ENCODE measurements at regions not wholly inside any gene's neighbourhood (a gene's known extent, or its start where the extent isn't known, plus 50 kb on each side); places are given as distances from the start of the nearest gene placed in this dataset.

DNA sequence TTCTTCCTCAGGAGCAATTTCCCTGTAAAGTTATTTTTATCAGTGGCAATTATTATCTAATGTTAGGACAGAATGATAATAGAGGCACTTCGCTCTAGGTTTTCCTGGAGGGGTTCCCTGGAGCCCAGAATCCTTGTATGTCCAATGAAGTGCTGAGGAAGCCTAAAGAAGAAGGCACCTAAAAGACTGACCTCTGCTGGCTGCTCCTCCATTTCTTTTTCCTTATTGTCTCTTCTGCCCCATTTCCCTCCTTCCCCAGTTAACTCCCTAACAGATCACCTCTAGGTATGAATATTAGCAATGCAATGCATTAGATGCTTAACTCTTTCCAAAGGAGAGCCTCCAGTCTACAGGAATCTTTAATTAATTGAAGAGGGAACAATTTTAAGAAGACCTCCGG is 985.4 kb downstream of the DIAPH3 start:
- no peak for DNase-seq

- DNase-seq: no peak
Observed at GRCh38 chr13:59182241-59182640, 981.5 kb downstream of the DIAPH3 start.

- DNase-seq: no peak
Observed at GRCh38 chr13:59197397-59197796, 966.3 kb downstream of the DIAPH3 start.

GRCh38 chr13:59201841-59202240 is 961.9 kb downstream of the DIAPH3 start:
- no peak for DNase-seq

DNA sequence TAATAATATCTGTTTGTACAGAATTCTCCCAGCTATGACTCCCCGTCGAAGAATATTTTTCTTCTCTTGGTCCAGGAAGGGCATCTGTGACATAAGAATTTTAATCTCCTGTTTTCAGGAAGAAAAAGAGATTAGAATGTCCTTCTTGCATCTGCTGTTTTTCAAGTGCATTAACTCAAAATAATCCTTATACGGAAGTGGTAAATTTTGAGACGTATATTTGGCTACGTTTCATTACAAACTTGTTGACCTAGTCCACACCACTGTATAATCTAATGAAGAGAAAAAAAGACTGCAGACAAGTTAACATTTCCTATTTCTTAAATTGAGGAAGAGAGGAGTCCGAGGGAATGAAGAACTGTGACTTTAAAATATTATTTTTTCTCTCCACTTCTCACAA is 959.9 kb downstream of the DIAPH3 start:
- DNase-seq: no peak

DNA sequence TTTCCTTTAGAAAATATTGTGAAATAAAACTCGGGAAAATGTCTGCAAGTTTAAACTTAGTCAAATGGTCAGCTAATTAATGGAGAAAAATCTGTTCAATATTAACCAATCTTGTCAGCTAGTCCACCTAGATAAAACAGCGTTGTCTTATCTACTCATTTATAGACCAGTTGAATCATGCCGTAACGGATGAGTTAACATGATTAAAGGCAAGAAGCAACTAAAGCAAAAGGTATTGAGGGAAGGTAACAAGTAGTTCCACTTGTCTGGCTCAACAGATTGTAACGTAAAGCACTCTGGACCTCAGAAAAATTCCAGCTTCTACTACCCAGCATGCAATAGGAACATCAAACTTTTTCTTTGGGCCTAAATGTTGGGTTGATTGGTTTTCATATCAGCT is 958.2 kb downstream of the DIAPH3 start:
- no peak for DNase-seq

GRCh38 chr13:59208405-59209195 is 955.1 kb downstream of the DIAPH3 start:
- DNase-seq: no peak

GRCh38 chr13:59210543-59210942 is 953.2 kb downstream of the DIAPH3 start:
- no peak for DNase-seq

DNA sequence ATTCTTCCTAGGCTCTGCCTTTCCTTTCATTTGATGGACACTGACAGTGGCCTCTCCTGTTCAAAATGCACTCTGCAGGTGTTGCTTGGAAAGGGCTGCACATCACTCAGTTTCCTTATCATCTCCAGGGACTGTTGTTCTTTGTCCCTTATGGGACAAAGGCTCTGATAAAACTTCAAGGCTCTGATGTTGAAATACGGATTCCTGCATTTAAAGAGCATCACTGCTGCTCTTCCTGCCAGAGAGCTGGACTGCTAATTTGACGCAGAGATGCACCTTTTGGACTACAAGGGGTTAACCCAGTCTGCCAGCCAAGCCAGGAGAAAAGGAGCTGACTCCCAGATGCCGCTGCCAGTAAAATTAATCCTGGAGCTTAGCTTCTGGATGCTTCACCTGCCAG is 952.1 kb downstream of the DIAPH3 start:
- DNase-seq: no peak

DNA sequence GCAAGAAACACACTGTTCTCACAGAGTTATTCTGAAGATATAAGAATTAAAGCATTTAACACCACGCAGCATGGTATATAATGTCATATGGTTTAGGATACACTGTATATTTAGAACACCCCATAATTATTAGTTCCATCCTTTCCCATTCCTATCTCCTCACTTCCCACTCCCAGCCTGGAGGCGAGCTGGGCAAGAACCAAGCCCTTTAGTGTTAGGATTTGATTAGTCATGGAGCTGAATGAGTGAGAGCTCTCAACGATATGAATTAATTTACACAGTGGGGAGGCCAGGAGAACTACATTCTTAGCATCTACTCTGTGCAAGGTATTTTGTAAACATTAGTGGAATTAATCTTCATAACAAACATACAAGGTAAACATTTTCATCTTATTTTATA is 934.3 kb downstream of the DIAPH3 start:
- no peak for DNase-seq

GRCh38 chr13:59229861-59230260 is 933.9 kb downstream of the DIAPH3 start:
- DNase-seq: no peak

DNA sequence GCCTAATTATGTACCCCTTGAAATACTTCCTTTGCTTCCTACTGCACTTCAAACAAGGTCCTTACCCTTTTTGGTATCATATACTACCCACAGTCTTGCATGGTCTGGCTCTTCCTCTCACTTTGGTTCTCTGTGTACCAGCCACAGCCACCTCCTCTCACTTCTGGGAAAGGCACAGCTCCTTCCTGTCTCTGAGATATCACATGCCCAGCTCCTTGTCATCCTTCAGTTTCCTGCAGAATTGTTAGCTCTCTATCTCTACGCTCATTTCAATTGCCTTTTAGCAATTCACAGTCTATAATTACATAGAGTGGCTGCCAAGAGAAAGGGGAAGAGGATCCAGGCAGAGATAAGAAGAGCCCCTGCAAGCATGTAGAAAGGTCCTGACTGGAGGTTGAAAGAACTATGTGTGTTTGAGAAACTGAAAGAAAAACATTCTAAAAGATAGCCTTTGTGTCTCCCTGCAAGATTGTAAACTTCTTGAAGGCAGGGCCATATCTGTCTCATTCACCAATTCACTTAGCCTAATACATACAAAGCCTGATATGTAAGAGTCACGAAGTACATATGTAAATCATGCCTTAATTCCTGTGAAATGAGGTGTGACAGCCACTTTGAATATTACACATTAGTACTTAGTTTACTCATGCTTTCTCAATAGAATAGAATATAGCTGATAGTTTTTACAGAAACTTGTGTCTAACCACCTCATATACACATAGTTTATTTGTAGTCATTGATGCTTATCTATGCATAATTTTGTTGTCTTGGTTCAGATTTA is 933.1 kb downstream of the DIAPH3 start:
- DNase-seq: no peak

DNA sequence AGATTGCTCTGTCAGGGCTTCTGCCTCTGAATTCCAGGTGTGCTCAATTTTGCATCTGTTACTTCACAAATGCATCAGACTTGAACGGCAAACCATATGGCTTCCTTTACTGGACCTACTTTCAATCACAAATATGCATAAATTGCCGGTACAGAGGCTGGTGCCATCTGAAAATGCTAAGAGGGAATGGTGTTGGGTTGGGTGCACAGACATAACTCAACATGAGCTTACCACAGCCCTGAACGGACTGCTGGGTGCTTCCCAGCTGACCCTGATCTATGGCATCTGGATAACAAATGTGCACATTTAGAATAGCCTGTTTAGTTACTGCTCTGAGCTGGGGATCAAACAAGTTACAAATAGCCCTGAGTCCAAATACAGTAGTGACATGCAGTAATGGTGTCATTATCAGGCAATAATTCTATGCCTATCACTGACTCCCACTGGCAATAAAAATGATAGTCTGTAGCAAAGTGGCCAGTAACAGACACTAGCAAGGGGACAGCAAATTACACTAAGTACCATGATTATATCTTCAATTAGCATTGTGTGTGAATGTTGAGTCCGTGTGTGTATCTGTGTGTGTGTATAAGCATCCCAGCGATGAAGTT is 927.3 kb downstream of the DIAPH3 start:
- no peak for DNase-seq

GRCh38 chr13:59236944-59237343 is 926.8 kb downstream of the DIAPH3 start:
- no peak for DNase-seq

GRCh38 chr13:59247171-59247570 is 916.6 kb downstream of the DIAPH3 start:
- no peak for DNase-seq

DNA sequence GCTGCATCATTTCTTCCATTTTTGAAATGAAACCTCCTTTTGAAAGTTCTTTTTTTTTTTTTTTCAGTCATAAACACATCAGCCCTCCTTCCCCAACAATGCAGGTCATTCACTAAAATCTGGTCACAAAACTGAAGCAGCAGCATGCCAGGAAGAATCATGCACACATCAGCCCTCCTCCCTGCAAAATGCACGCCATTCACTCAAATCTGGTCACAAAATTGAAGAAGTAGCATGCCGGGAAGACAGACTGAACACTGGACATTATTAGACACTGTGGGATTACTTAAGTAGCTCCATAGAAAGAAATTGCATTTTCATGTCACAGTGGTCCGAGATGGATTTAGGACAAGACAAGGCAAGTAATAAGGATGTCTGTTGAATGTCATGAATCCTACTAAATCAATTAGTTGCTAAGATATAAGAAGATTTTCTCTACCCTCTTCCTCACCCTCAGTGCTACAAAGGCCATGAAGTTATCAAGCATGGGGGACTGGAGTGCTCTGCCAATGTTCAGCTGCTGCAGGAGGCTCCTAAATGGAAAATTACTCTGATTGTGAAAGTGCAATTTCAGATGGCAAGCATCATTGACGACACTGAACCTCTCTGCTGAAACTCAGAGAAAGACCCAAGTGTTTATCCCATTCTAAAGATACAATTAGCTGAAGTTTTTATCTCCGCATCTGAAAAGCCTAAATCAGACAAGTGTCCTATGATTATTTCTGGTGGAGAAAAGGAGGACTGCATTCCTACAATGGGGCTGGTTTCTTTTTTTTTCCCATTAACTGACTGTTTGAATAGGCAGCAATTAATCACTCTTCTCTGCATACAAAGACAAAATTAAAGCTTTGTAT is 913.2 kb downstream of the DIAPH3 start:
- no peak for DNase-seq

DNA sequence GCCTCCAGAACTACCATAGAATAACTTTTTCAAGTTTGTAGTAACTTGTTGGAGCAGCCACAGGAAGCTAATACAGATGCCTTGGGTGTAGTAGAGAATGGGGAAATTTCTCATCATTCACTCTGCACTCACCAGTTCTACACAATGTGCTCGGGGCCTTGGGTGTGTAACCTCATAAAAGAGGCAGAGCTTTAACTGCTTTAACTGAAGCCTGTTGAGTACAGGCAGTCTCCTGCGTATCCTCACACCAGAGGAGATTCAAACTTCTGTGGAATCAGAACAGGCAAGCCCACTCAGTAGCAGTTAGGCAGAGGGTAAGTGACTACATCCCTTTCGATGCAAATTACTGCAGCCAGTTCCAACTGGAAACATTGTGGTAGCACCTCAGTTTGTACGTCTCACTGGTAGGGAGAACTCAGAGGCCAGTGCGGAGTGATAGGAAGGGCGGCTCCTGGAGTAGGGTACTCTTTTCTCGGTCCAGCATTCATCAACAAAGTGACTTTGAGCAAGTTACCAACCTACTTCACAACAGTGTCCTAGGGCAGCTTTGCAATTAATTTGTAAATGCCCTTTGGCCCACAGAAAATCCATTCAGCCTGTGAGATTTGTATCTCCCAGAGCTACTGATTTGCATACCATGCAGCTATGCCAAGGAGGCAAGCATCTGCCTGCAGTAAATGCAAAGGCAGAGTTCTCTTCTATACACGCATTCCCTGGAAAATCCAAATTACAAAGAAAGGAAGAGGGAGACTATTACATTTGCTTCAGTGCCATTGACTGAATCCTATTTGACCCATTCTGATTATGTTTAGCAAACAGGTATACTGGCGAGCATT is 904.3 kb downstream of the DIAPH3 start:
- no peak for DNase-seq

DNA sequence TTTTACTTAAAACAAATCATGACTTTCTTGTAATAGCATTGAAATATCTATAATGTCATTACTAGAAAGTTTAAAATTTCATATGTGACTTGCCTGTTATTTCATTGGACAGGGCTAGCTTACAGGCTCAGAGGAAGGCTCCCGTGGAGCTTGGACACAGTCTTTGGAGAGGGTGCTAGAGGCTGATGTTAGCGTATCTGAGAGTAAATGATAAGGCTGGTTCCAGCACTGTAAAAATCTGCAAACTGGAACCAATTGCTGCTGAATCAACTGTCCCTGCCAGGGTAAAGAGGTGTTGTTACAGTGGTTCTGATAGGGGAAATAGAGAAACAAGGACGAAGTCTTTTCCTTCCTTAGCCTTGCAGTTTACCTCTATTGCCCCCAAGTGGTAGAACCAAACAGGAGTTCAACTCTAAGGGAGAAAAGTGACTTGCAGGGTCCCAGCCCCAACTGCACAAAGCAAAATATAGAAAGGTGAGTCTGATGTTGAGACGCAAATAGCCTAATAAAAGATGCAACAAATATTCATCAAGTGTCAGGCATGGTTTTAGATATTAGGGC is 901.7 kb downstream of the DIAPH3 start:
- DNase-seq: no peak

DNA sequence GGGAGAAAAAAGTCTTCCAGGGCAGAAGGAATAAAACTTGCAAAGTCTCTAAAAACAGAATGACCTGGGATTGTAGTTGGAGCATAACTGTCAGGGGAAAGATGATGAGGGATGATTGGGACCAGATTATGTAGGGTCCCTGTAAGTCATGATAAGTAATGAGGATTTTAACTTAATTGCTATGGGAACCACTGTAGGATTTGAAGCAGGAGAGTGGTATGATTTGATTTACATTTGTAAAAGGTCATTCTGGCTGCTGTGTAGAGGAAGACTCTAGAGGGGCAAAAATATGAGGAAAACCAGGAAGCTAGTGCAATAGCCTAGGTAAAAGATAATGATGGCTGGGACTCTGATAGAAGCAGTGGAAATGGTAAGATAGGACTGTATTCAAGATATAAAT is 900.2 kb downstream of the DIAPH3 start:
- no peak for DNase-seq

DNA sequence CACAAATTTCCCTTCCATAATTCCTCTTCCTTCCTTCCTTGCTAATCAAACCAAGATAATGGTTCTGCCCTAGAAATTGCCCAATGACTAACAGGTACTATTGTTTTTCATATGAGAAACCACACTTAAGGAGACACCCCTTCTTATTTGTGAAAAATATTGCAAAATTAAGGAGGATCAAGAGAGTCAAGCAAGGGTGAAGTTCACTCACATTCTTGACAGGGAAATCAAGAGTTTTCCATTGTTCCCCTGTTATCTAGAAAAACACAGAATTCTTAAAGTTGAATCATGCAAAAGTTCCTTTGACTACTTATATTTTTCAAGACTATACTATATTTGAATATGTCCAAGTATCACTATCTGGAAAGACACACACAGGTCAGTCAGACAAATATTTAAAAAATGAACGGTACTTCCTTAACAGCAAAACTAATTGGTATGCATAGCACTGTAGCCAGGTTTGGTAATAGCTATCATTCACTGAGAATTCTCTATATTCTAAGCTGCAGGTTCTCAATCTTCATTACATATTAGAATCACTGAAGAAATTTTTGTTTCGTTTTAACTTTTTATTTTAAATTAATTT is 897.2 kb downstream of the DIAPH3 start:
- no peak for DNase-seq

GRCh38 chr13:59269476-59269875 is 894.3 kb downstream of the DIAPH3 start:
- DNase-seq: no peak
